Caco-2 (cell line): ENCODE measurements at regions not wholly inside any gene's neighbourhood (a gene's known extent, or its start where the extent isn't known, plus 50 kb on each side); places are given as distances from the start of the nearest gene placed in this dataset.

Source experiments
- BruUV-seq: library from RNA; stranded (reverse); fragments of 400-500 nt; replicated peaks from 2 replicates; lab custom pipeline; 2021; lab: Mats Ljungman, UMichigan
- CTCF ChIA-PET: fragments of 300-600 bp; sonication (Branson Sonifier 250); formaldehyde crosslinking; loops from one replicate; lab custom pipeline; 2022; ENCODE audit warnings: antibody characterized with exemption; lab: Charles Lee
- POLR2A ChIA-PET: fragments of 300-600 bp; sonication (Branson Sonifier 250); formaldehyde crosslinking; loops from one replicate; lab custom pipeline; 2022; ENCODE audit warnings: antibody characterized with exemption; lab: Charles Lee
- DNase-seq, 2 experiments: peaks; one replicate each; pipeline versions ENCODE4 v3.0.0 to v3.0.0-alpha.2; 2020 to 2022
- H3K27me3 ChIP-seq: replicated peaks from 2 replicates; pipeline ENCODE4 v1.6.0; 2011; ENCODE audit warnings: low read length; ENCODE audit not compliant: control insufficient read depth, insufficient read depth
- H3K36me3 ChIP-seq: 2 replicates; pipeline ENCODE4 v1.5.1; 2011; ENCODE audit warnings: low read length; ENCODE audit not compliant: control insufficient read depth, insufficient read depth
- H3K4me1 ChIP-seq: fragments of 250-450 bp; sonication (Bioruptor Pico); 2 replicates; pipeline ENCODE4 v1.5.1; 2020; ENCODE audit warnings: mild to moderate bottlenecking
- H3K4me3 ChIP-seq: 2 replicates; pipeline ENCODE4 v1.5.1; 2011; ENCODE audit warnings: low read depth, mild to moderate bottlenecking, control low read depth, low read length
- H3K9me3 ChIP-seq: fragments of 250-450 bp; sonication (Bioruptor Pico); 2 replicates; pipeline ENCODE4 v1.5.1; 2020; ENCODE audit warnings: mild to moderate bottlenecking, moderate library complexity
- H3K27ac Mint-ChIP-seq: one replicate; pipeline ENCODE4 v1.8.0; 2022; ENCODE audit warnings: mixed read lengths; ENCODE audit not compliant: unreplicated experiment
- H3K27me3 Mint-ChIP-seq: one replicate; pipeline ENCODE4 v1.8.0; 2022; ENCODE audit warnings: mixed read lengths; ENCODE audit not compliant: insufficient read depth, unreplicated experiment
- H3K36me3 Mint-ChIP-seq: one replicate; pipeline ENCODE4 v1.8.0; 2022; ENCODE audit warnings: mild to moderate bottlenecking, mixed read lengths; ENCODE audit not compliant: insufficient read depth, unreplicated experiment
- H3K4me1 Mint-ChIP-seq: one replicate; pipeline ENCODE4 v1.8.0; 2022; ENCODE audit warnings: low read depth, mixed read lengths; ENCODE audit not compliant: unreplicated experiment
- H3K4me3 Mint-ChIP-seq: one replicate; pipeline ENCODE4 v1.8.0; 2022; ENCODE audit warnings: mild to moderate bottlenecking, moderate library complexity, mixed read lengths; ENCODE audit not compliant: unreplicated experiment
- H3K9me3 Mint-ChIP-seq: one replicate; pipeline ENCODE4 v1.8.0; 2022; ENCODE audit warnings: mixed read lengths; ENCODE audit not compliant: unreplicated experiment
- CTCF ChIP-seq, 2 experiments: fragments of 200-600 bp in 1 of 2; IDR thresholded peaks; 1 replicate in 1 of 2; 2 replicates in 1 of 2; pipeline versions ENCODE4 v1.5.1 to v1.8.0; 2011 to 2022; ENCODE audit warnings: antibody characterized with exemption in 1 of 2, control low read depth in 1 of 2, inconsistent platforms in 1 of 2, low read depth in 1 of 2, low read length in 1 of 2, mild to moderate bottlenecking in 1 of 2, moderate library complexity in 1 of 2; ENCODE audit not compliant: insufficient read depth in 1 of 2, severe bottlenecking in 1 of 2, unreplicated experiment in 1 of 2
- intact Hi-C: fragments of 100-400 bp; cut with micrococcal nuclease; formaldehyde crosslinking; loops from one replicate; pipeline ENCODE4 v1.10.0; 2022; ENCODE audit not compliant: unreplicated experiment

GRCh38 chr4:156006192-156006591 is 52.5 kb upstream of the CTSO start:
- Mint-ChIP-seq H3K27me3 (no peaks in the 10 kb centered on the region), H3K4me3 (no peak overlapping the region), H3K36me3 (no peaks in the 10 kb centered on the region), H3K27ac (no peak overlapping the region), H3K4me1 (no peaks in the 10 kb centered on the region), H3K9me3 (no peaks in the 10 kb centered on the region)
- Histone ChIP-seq H3K27me3 (no peaks in the 10 kb centered on the region), H3K9me3 (no peaks in the 10 kb centered on the region), H3K36me3 (no peaks in the 10 kb centered on the region), H3K4me1 (no peaks in the 10 kb centered on the region), H3K4me3 (no peak overlapping the region)
- no peak for TF ChIP-seq CTCF (IDR thresholded peaks at IDR 0.05; ENCODE audit: insufficient read depth in 1 of 2, low read depth in 1 of 2, low read length in 1 of 2, severe bottlenecking in 1 of 2, unreplicated experiment in 1 of 2)
- BruUV-seq = no TSS peak
- intact Hi-C loops = no loop called here
- no peak for DNase-seq
- ChIA-PET CTCF (no interaction called here), POLR2A (no interaction called here)
